HEK293 (cell line): ENCODE measurements at regions not wholly inside any gene's neighbourhood (a gene's known extent, or its start where the extent isn't known, plus 50 kb on each side); places are given as distances from the start of the nearest gene placed in this dataset.

ENCODE experiments used
- KLF16 ChIP-seq: fragments of 450-650 bp; formaldehyde crosslinking; IDR thresholded peaks from 2 replicates; pipeline ENCODE4 v1.5.1; 2017; ENCODE audit warnings: missing biosample characterization, missing genetic modification characterization
- MYNN ChIP-seq: fragments of 450-650 bp; formaldehyde crosslinking; IDR thresholded peaks from 2 replicates; pipeline ENCODE4 v1.5.1; 2016; ENCODE audit warnings: missing biosample characterization, missing genetic modification characterization, borderline replicate concordance
- YY1 ChIP-seq: fragments of 450-650 bp; formaldehyde crosslinking; IDR thresholded peaks from 2 replicates; pipeline ENCODE4 v1.5.1; 2018; ENCODE audit warnings: missing biosample characterization, missing genetic modification characterization
- ZFHX2 ChIP-seq: fragments of 450-650 bp; formaldehyde crosslinking; conservative IDR thresholded peaks from 2 replicates; pipeline ENCODE4 v1.5.1; 2016; ENCODE audit warnings: missing biosample characterization, missing genetic modification characterization
- ZNF121 ChIP-seq: fragments of 450-650 bp; formaldehyde crosslinking; IDR thresholded peaks from 2 replicates; pipeline ENCODE4 v1.5.1; 2016; ENCODE audit warnings: missing biosample characterization, missing genetic modification characterization
- ZNF169 ChIP-seq: fragments of 450-650 bp; formaldehyde crosslinking; IDR thresholded peaks from 2 replicates; pipeline ENCODE4 v1.5.1; 2016; ENCODE audit warnings: missing biosample characterization, missing genetic modification characterization
- ZNF341 ChIP-seq: fragments of 450-650 bp; formaldehyde crosslinking; IDR thresholded peaks from 2 replicates; pipeline ENCODE4; 2016; ENCODE audit warnings: low read depth, missing biosample characterization, missing genetic modification characterization
- ZNF747 ChIP-seq: fragments of 450-650 bp; formaldehyde crosslinking; IDR thresholded peaks from 2 replicates; pipeline ENCODE4 v1.5.1; 2016; ENCODE audit warnings: missing biosample characterization, missing genetic modification characterization
- TF ChIP-seq, protein P1 (sequence below): fragments of 450-650 bp; formaldehyde crosslinking; IDR thresholded peaks from 2 replicates; pipeline ENCODE4 v1.5.1; 2016; ENCODE audit warnings: missing biosample characterization, missing genetic modification characterization
- TF ChIP-seq, protein P2 (sequence below): fragments of 450-650 bp; formaldehyde crosslinking; IDR thresholded peaks from 2 replicates; pipeline ENCODE4 v1.5.1; 2016; ENCODE audit warnings: missing biosample characterization, missing genetic modification characterization
- TF ChIP-seq, protein P3 (sequence below): fragments of 450-650 bp; formaldehyde crosslinking; IDR thresholded peaks from 2 replicates; pipeline ENCODE4 v1.5.1; 2016; ENCODE audit warnings: missing biosample characterization, missing genetic modification characterization
- TF ChIP-seq, protein P4 (sequence below): sonication (generic); formaldehyde crosslinking; IDR thresholded peaks from 2 replicates; pipeline ENCODE4 v1.8.1; 2022; ENCODE audit warnings: mild to moderate bottlenecking, moderate library complexity, missing genetic modification reagents
- TF ChIP-seq, protein P5 (sequence below): fragments of 450-650 bp; formaldehyde crosslinking; IDR thresholded peaks from 2 replicates; pipeline ENCODE4 v1.5.1; 2016; ENCODE audit warnings: missing biosample characterization, missing genetic modification characterization, low read depth

DNA sequence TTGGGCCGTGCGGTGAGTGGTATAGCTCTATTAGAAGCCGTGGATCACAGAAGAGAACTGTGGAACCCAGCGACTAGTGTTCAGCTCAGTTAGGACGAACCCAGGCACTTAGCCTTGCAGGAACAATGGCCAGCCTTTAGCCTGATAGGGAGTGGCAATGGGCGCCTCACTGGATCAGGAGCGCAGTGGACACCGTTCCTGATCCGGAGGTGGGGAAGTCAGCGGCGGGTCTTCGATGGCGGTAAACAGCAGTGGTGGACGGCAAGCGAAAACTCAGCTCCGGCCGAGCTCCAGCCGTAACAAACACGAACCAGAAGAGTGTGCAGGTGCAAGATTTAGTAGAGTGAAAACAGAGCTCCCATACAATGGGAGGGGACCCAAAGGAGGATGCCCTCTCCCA is 340.0 kb downstream of the TLE4 start:
- TF ChIP-seq, protein P1, sequence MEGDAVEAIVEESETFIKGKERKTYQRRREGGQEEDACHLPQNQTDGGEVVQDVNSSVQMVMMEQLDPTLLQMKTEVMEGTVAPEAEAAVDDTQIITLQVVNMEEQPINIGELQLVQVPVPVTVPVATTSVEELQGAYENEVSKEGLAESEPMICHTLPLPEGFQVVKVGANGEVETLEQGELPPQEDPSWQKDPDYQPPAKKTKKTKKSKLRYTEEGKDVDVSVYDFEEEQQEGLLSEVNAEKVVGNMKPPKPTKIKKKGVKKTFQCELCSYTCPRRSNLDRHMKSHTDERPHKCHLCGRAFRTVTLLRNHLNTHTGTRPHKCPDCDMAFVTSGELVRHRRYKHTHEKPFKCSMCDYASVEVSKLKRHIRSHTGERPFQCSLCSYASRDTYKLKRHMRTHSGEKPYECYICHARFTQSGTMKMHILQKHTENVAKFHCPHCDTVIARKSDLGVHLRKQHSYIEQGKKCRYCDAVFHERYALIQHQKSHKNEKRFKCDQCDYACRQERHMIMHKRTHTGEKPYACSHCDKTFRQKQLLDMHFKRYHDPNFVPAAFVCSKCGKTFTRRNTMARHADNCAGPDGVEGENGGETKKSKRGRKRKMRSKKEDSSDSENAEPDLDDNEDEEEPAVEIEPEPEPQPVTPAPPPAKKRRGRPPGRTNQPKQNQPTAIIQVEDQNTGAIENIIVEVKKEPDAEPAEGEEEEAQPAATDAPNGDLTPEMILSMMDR (tag by site-specific recombination): no peak
- TF ChIP-seq ZFHX2 (tag by site-specific recombination) (no peak), ZNF169 (tag by site-specific recombination) (no peak), ZNF121 (tag by site-specific recombination) (no peak), MYNN (tag by site-specific recombination) (no peak), ZNF747 (tag by site-specific recombination) (no peak), YY1 (no peak), KLF16 (tag by site-specific recombination) (no peak), ZNF341 (tag by site-specific recombination) (no peak)
- TF ChIP-seq, protein P2, sequence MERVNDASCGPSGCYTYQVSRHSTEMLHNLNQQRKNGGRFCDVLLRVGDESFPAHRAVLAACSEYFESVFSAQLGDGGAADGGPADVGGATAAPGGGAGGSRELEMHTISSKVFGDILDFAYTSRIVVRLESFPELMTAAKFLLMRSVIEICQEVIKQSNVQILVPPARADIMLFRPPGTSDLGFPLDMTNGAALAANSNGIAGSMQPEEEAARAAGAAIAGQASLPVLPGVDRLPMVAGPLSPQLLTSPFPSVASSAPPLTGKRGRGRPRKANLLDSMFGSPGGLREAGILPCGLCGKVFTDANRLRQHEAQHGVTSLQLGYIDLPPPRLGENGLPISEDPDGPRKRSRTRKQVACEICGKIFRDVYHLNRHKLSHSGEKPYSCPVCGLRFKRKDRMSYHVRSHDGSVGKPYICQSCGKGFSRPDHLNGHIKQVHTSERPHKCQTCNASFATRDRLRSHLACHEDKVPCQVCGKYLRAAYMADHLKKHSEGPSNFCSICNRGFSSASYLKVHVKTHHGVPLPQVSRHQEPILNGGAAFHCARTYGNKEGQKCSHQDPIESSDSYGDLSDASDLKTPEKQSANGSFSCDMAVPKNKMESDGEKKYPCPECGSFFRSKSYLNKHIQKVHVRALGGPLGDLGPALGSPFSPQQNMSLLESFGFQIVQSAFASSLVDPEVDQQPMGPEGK (tag by site-specific recombination): no peak
- TF ChIP-seq, protein P3, sequence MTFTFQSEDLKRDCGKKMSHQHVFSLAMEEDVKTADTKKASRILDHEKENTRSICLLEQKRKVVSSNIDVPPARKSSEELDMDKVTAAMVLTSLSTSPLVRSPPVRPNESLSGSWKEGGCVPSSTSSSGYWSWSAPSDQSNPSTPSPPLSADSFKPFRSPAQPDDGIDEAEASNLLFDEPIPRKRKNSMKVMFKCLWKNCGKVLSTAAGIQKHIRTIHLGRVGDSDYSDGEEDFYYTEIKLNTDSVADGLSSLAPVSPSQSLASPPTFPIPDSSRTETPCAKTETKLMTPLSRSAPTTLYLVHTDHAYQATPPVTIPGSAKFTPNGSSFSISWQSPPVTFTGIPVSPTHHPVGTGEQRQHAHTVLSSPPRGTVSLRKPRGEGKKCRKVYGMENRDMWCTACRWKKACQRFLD (tag by site-specific recombination): no peak
- TF ChIP-seq, protein P4, sequence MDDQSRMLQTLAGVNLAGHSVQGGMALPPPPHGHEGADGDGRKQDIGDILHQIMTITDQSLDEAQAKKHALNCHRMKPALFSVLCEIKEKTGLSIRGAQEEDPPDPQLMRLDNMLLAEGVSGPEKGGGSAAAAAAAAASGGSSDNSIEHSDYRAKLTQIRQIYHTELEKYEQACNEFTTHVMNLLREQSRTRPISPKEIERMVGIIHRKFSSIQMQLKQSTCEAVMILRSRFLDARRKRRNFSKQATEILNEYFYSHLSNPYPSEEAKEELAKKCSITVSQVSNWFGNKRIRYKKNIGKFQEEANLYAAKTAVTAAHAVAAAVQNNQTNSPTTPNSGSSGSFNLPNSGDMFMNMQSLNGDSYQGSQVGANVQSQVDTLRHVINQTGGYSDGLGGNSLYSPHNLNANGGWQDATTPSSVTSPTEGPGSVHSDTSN (CRISPR knock-in tag): no peak
- TF ChIP-seq, protein P5, sequence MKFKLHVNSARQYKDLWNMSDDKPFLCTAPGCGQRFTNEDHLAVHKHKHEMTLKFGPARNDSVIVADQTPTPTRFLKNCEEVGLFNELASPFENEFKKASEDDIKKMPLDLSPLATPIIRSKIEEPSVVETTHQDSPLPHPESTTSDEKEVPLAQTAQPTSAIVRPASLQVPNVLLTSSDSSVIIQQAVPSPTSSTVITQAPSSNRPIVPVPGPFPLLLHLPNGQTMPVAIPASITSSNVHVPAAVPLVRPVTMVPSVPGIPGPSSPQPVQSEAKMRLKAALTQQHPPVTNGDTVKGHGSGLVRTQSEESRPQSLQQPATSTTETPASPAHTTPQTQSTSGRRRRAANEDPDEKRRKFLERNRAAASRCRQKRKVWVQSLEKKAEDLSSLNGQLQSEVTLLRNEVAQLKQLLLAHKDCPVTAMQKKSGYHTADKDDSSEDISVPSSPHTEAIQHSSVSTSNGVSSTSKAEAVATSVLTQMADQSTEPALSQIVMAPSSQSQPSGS (tag by site-specific recombination): no peak
